ENCODE measurements at regions not wholly inside any gene's neighbourhood (a gene's known extent, or its start where the extent isn't known, plus 50 kb on each side); places are given as distances from the start of the nearest gene placed in this dataset.

GRCh38 chr4:169899295-169899694 is 126.9 kb downstream of the MFAP3L start:
- TF ChIP-seq POLR2A (IDR thresholded peaks at IDR 0.05) (no peak), CTCF (IDR thresholded peaks at IDR 0.05) (no peak)

Data from esophagus squamous epithelium (tissue), 4 donors.